GM19395 (cell line): ENCODE measurements at regions not wholly inside any gene's neighbourhood (a gene's known extent, or its start where the extent isn't known, plus 50 kb on each side); places are given as distances from the start of the nearest gene placed in this dataset.
"Not testable (repeated sequence)": the region's sequence is repeated elsewhere in the genome, so short reads cannot be mapped to it uniquely, and the experiment has no call there.

ENCODE experiments used
- ATAC-seq: cut with Tn5 transposase; IDR thresholded peaks from one replicate; pipeline ENCODE4 v1.9.1; 2021; ENCODE audit warnings: mild to moderate bottlenecking, moderate library complexity; ENCODE audit not compliant: unreplicated experiment

DNA sequence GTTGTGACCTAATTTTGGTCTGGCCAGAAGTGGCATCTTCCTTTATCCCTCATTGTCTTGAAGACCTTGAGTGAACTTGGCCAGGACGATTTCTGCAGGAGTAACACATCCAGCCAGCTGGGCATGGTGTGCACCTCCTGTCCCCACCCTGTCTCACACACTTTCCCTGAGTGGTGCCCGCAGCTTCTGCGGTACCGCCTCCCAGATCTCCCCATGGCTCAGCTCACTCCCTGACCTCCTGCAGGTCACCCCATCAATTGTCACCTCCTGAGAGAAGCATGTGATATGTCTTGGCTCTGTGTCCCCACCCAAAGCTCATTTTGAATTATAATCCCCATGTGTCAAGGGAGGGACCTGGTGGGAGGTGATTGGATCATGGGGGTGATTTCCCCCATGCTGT is 50.2 kb upstream of the TP53I11 start:
- no peak for ATAC-seq

DNA sequence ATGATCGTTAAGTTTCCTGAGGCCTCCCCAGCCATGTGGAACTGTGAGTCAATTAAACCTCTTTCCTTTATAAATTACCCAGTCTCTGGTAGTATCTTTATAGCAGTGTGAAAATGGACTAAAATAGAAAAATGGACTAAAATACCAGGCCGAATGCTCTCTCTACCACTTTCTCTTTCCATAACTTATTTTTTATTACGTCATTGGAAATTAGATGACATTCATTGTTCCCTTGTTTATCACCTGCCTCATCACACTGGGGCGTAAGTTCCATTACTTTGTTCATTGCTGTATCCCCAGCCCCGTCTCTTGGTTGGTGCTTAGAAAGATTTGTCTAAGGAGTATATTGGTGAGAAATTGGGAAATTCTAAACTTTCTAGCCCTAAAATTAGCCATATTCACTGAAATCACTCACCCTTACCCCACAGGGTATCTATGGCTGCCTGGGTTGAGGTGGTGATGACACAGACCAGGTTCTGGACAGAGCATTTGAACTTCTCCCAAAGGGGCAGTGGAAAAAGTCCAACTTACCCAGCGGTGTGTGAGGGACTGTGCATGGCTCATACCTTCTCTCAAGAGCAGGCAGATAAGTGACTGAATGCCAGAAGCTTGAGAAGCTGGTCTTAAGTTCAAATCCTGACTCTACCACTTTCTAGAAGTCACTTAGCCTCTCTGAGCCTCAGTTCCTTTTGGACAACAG is 50.9 kb upstream of the TP53I11 start:
- no peak for ATAC-seq

DNA sequence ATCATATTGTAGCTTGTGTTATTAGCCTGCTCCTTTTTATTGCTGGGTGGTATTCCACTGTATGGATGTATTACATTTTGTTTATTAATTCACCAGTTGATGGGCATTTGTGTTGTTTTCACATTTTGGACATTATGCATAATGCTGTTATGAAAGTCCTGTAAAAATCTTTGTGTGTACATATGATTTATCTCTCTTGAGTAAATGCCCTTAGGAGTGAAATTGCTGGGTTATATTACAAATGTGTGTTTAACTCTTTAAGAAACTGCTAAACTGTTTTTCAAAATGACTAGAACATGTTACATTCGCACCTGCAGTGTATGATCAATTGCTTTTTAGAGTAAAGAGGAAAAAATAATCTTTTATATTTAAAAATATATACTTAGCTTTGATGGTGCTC is 54.4 kb upstream of the TP53I11 start:
- ATAC-seq = no peak

GRCh38 chr11:45007011-45007410 is 56.3 kb upstream of the TP53I11 start:
- ATAC-seq = no peak

GRCh38 chr11:45015983-45016382 is 65.3 kb upstream of the TP53I11 start:
- not testable (repeated sequence) for ATAC-seq

DNA sequence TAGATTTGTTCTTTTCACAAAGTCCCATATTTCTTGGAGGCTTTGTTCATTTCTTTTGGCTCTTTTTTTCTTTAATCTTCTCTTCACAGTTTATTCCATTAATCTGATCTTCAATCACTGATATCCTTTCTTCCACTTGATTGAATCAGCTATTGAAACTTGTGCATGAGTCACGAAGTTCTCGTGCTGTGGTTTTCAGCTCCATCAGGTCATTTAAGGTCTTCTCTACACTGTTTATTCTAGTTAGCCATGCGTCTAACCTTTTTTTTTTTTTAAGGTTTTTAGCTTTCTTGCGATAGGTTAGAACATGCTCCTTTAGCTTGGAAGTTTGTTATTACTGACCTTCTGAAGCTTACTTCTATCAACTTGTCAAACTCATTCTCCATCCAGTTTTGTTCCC is 65.8 kb upstream of the TP53I11 start:
- ATAC-seq = not testable (repeated sequence)

DNA sequence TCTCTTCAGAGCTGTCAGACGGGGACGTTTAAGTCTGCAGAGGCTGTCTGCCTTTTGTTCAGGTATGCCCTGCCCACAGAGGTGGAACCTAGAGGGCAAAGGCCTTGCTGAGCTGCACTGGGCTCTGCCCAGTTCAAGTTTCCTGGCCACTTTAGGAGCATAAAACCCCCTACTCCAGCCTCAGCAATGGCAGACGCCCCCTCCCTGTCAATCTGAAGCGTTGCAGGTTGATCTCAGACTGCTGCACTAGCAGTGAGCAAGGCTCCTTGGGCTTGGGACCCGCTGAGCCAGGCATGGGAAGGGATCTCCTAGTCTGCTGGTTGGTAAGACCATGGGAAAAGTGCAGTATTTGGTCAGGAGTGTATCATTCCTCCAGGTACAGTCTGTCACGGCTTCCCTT is 66.6 kb upstream of the TP53I11 start:
- ATAC-seq = no peak

DNA sequence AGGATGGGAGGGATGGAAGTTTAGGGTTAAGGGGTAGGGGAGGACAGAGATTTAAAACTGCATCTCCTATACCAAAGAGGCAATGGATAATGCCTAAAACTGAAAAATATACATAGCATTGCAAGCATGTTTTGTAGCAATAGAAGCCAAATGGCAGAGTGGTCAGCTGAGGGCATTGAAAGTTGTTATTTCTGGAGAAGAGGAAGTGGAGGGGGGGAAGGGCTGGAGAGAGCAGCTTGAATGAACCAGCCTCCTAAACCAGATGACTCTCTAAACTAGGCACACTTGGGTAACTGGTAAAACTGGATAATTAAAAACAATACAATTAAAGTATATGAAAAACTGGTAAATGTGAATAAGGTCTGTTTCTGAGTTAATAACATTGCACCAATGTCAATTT is 70.3 kb upstream of the TP53I11 start:
- no peak for ATAC-seq

GRCh38 chr11:45021692-45022141 is 71.0 kb upstream of the TP53I11 start:
- ATAC-seq = no peak

DNA sequence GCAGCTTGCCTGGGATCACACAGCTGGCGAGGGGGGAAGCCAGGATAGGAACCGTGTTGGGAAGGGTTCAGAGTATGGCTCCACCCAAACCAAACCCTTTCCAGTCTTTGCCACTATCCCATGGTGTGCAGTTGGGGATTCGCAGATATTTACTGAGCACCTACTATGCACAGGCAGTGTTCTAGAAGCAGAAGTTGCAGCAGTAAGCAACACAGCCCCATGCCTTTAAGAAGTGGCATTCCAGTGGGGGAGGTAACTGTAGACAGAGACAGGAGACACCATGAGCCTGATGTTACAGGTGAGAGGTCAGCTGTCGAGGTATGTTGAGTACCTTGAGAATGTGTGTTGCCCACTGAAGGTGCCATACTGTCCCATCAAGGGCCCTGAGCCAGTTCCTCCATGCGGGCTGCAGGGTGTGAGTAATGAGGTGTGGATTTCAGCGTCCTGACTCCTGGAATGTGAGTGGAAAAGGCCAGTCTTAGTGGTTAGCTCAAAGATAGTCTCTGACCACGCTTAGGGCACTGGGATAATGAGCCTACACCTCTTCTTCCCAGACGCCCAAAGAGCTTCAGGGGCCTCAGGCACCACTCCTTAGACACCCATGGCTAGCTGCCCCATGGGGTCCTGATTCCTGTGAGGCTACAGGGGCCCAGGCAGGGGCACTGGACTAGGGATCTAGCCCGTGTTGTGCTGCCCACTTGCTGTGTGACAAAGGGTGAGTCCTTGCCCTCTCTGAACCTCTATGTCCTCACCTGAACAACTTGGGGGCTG is 71.8 kb upstream of the TP53I11 start:
- ATAC-seq = no peak

DNA sequence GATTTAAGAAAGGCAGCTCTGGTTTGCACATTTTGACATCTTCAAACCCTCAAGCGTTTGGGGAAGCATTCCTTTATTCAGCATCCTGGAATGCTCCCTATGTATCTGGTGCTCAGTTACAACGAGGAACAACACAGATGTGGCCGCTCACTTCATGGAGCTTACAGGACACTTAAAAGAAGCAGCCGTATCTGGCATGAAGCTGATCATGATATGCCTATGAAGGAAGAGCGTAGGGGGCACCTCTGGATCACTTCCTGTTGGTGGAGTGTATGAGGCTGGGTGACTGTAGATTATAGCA is 72.3 kb upstream of the TP53I11 start:
- ATAC-seq = no peak

DNA sequence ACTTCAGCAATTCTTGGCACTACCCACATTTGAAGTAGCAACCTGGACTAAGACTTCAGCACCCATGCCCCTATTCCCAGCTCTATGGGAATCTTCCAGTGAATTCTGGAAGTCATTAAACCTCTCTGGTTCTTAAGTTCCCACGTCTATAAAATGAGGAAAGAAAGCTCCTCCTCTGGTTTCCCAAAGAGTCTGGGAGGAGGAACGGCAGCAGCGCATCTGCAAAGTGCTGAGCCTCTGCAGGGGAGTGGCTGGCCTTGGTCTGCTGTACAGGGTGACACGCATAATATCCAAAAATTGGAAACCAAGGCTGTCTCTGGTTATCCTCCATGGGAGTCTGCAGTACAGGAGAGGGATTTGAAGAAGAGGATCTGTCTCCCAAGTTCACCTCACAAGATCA is 73.6 kb upstream of the TP53I11 start:
- no peak for ATAC-seq

DNA sequence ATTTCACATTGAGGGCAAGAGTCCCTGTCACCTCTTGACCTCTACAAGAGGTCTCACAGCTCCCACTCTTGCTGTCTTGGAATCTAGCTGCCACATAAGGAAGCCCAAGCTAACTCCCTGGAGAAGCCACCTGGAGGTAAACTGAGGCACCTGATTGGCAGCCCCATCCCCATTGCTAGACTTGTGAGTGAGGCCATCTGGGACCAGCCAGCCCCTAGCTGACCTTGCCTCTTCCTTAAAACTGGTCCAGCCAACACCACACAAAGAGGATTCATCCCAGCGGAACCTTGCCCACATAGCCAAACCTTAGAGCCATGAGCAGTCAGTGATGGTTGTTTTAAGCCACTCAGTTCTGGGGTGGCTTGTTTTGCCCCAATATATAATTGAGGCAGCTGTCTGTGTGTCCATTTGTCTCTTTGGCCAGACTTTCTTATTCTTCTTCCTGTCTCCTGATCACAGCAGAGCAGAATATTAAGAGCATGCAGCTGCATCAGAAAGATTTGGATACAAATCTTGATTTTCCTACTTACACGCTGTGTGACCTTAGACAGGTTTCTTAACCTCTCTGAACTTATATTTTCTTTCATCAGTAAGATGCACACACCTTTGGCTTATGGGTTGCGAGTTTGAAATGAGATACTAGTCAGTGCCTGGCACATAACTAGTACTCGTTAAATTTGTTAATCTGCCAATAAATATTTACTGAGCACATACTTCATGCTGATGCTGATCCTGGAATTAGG is 74.3 kb upstream of the TP53I11 start:
- ATAC-seq = no peak

GRCh38 chr11:45025716-45026492 is 75.2 kb upstream of the TP53I11 start:
- peak; percentile 78 for ATAC-seq

- ATAC-seq = no peak
Measured at GRCh38 chr11:45026835-45027234, 76.2 kb upstream of the TP53I11 start.

- ATAC-seq = no peak
Measured at GRCh38 chr11:45027312-45027711, 76.6 kb upstream of the TP53I11 start.

DNA sequence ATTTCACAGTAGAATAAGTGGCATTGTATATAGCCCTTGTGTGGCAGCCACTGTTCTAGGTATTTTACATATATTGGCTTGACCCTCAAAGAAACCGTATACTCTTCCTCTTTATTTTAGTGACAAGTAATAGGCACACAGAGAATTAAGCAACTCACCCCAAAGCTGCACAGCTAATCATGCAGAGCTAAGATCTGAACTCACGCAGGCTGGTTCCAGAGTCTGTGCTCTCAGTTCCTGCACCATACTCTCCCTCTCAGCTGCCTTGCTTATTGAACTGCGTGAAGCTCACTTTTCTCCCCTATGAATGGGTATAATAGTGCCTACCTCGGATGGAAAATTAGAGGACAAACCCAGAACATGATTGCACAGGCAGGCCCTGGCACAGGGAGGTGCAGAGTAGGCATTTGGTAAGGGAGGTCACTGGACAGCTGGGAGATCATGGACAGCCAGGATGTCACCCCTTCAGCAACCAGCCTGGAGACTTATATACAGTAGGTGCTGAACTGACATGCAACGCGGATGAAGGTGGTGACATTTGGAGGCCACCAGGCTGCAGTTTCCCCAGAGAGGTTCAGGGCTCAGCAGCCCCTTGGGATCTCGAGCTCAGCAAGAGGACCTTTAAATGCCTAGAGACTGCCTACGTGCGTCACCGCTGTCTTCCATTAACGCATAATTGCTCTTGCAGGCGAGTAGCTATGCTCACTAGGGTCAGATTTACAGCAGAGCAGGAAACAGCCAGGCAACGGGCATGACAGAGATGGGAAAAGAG is 78.4 kb upstream of the TP53I11 start:
- ATAC-seq = no peak

GRCh38 chr11:45030778-45031177 is 80.1 kb upstream of the TP53I11 start:
- ATAC-seq = no peak

GRCh38 chr11:45031912-45032519 is 81.3 kb upstream of the TP53I11 start:
- peak; percentile 97 for ATAC-seq

GRCh38 chr11:45035413-45035812 is 84.7 kb upstream of the TP53I11 start:
- ATAC-seq = no peak
